ENCODE measurements at regions not wholly inside any gene's neighbourhood (a gene's known extent, or its start where the extent isn't known, plus 50 kb on each side); places are given as distances from the start of the nearest gene placed in this dataset.

DNA sequence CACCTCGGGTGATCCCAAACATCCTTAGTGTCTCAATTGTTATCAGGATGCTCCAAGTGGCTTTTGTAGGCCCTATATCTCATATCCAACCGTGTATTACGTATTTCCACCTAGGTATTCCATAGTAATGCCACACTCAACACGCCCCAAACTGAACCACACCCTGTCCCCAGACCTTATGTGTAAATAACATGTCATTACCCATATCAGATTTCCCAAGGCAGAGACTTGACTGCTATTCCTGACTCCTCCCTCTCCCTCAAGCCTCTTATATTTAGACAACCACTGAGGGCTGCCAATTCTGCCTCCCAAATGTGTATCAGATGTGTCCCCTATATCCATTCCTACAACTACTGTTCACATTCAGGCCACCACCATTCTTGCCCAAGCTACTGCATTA lies 132.8 kb upstream of the NCAM1 start:
- no peak for TF ChIP-seq EZH2 (IDR thresholded peaks at IDR 0.05; ENCODE audit: borderline replicate concordance, low read length)
- TF ChIP-seq, protein P1, sequence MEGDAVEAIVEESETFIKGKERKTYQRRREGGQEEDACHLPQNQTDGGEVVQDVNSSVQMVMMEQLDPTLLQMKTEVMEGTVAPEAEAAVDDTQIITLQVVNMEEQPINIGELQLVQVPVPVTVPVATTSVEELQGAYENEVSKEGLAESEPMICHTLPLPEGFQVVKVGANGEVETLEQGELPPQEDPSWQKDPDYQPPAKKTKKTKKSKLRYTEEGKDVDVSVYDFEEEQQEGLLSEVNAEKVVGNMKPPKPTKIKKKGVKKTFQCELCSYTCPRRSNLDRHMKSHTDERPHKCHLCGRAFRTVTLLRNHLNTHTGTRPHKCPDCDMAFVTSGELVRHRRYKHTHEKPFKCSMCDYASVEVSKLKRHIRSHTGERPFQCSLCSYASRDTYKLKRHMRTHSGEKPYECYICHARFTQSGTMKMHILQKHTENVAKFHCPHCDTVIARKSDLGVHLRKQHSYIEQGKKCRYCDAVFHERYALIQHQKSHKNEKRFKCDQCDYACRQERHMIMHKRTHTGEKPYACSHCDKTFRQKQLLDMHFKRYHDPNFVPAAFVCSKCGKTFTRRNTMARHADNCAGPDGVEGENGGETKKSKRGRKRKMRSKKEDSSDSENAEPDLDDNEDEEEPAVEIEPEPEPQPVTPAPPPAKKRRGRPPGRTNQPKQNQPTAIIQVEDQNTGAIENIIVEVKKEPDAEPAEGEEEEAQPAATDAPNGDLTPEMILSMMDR (conservative IDR thresholded peaks at IDR 0.05 in 1 of 2, IDR thresholded peaks at IDR 0.05 in 1 of 2; ENCODE audit: extremely low read depth in 1 of 2, insufficient read depth in 1 of 2, low read depth in 1 of 2, low read length in 2 of 2): no peak
